H7 (cell line): ENCODE measurements at regions not wholly inside any gene's neighbourhood (a gene's known extent, or its start where the extent isn't known, plus 50 kb on each side); places are given as distances from the start of the nearest gene placed in this dataset.

Experiments
- DNase-seq: peaks from one replicate; pipeline ENCODE4 v3.0.0; 2012
- H3K27me3 ChIP-seq: 2 replicates; pipeline ENCODE4 v1.6.0; 2011; ENCODE audit warnings: mild to moderate bottlenecking, low read length; ENCODE audit not compliant: control insufficient read depth, insufficient read depth
- H3K36me3 ChIP-seq: replicated peaks from 2 replicates; pipeline ENCODE4 v1.5.1; 2011; ENCODE audit warnings: low read length; ENCODE audit not compliant: control insufficient read depth, insufficient read depth
- H3K4me3 ChIP-seq: 2 replicates; pipeline ENCODE4 v1.5.1; 2011; ENCODE audit warnings: low read depth, mild to moderate bottlenecking, control low read depth, low read length, moderate library complexity; ENCODE audit not compliant: insufficient read depth

DNA sequence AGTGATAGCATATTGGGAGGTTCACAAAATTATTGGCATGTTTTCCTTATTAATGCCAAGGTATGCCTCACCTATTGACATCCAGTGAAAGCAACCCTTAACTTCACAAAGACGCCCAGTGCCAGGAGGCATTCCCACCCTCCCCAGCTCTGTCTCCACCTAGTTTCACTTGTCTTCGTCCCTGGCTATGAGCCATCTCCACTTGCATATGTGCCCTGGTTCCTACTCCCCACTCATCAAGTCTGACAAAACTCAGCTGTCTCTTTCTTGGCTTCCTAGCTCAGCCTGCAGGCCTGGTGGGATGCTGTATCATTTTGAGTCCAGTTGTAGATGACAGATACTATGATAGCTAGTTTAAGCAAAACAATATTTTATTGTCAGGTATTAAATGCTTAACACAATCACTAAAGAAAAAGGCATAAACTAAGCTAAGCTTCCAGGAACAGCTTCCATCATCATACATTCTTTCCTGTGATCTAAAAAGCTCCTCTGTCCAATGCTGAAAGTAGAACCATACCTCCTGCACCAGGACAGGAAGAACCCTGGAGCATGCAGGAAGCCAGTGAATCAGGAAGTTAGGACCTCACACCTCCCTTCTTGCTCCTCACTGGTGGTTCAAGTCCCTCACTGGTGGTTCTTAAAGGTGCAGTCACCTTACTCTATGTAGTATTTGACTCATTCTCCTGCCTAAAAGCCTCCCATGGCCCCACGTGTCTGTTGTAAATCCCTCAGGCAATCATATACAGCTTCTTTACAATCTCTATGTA is 410.3 kb upstream of the RASGEF1B start:
- H3K4me3 ChIP-seq, result no peak overlapping the region
- no peaks in the 10 kb centered on the region for H3K27me3 ChIP-seq
- DNase-seq, result no peak
- no peaks in the 10 kb centered on the region for H3K36me3 ChIP-seq

DNA sequence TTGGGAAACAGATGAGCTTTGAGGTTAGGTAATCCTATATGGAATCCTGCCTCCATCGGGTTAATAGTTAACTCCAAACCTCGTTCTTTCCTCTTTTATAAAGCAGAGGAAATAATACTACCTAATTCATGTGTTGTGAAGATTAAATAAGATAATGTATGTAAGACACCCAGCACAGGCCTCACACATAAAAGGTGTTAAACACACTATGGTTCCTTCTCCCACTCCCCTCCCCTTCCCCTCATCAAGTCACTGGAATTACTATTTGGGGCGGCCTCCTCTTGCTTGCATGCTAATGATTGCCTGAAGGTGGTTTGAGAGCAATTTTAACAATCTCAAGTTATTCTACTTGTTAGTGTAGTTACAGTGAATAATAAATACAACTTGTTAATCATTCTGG is 404.4 kb upstream of the RASGEF1B start:
- Histone ChIP-seq H3K36me3 (no peaks in the 10 kb centered on the region), H3K4me3 (no peak overlapping the region), H3K27me3 (no peaks in the 10 kb centered on the region)
- no peak for DNase-seq

DNA sequence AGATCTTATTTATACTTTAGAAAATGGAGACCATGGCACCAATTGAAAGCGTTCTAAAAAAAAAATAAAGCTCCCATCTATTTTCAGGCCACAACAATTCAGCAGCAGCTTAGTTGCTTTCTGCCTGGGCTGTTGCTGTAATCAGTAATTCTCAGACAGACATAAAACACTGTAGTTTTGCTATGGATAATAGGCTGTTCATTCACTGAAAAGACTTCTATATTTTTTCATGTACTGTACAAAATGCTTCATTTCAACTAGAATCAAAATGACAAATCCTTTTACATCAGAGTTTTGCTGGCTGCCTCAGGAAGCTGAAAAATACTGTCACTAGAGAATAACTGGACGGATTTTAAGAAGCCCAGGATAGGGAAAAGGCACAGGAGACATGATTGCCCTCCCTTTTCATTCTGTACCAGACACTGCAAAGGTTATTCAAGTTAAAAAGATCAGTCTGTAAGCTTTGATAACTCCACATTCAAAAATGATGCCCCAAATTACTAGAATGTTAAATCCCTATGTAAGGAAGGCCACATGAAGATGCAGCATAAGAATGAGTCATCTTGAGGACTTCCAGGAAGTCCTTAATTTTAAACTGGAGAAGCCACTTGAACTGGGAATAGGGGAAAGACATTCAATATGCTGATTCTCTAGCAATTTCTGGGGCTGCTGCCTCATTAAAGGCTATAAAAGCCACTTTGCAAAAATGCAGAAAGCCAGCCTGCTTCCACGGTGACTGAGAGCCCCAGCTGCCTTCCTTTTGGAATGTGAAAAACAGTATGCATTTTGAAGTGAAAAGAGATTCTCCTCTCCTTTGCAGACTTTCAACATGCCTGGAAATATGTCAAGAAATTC is 403.2 kb upstream of the RASGEF1B start:
- Histone ChIP-seq H3K27me3 (no peaks in the 10 kb centered on the region), H3K36me3 (no peaks in the 10 kb centered on the region), H3K4me3 (no peak overlapping the region)
- no peak for DNase-seq

DNA sequence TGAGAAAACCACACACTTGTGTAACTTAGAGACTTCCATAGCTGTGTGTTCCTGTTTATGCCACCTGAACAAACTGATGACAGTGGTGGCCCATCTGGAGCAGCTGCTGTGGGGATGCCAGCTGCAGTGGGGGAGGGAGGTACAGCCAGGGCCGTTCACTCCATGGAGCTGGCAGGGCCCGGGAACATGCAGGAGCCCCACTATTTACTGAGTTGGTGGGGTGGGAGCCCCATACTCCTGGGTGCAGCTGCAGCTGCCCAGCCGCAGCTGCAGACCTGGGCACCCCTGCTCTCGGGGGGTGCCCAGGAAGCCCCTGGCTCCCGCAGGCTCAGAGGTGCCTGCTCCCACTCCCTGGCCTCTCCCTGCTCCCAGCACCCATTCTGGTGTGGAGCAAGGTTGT is 398.6 kb upstream of the RASGEF1B start:
- Histone ChIP-seq H3K4me3 (no peak overlapping the region), H3K27me3 (no peaks in the 10 kb centered on the region), H3K36me3 (no peaks in the 10 kb centered on the region)
- no peak for DNase-seq

DNA sequence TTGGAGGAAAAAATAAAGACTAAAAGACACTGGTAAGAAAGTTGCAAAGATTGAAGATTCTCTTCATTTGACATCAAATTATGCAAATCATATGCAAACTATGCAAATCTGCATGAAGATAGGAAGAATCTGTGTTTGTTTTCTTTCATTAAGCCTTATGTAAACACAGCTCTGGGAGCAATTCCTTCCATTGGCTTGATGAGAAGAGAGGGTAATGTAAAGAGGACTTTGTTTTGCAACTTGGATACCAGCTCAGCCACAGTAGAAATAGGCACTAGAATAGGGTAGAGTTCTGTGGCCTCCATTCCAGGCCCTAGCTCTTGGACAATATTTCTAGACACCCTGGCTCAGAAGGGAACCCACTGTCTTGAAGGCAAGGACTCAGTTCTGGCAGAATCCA is 388.4 kb upstream of the RASGEF1B start:
- no peak for DNase-seq
- H3K36me3 ChIP-seq, result no peaks in the 10 kb centered on the region
- H3K27me3 ChIP-seq, result no peaks in the 10 kb centered on the region
- no peak overlapping the region for H3K4me3 ChIP-seq

DNA sequence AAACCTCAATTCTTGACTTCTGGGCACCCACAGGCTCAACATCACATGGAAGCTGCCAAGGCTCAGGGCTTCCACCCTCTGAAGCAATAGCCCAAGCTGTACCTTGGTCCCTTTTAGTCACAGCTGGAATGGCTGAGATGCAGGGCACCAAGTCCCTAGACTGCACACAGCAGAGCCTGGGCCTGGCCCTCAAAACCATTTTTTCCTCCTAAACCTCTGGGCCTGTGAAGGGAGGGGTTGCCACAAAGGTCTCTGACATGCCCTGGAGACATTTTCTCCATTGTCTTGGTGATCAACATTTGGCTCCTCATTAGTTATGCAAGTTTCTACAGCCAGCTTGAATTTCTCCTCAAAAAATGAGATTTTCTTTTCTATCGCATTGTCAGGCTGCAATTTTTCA is 382.7 kb upstream of the RASGEF1B start:
- no peak for DNase-seq
- Histone ChIP-seq H3K4me3 (no peak overlapping the region), H3K27me3 (no peaks in the 10 kb centered on the region), H3K36me3 (no peaks in the 10 kb centered on the region)

DNA sequence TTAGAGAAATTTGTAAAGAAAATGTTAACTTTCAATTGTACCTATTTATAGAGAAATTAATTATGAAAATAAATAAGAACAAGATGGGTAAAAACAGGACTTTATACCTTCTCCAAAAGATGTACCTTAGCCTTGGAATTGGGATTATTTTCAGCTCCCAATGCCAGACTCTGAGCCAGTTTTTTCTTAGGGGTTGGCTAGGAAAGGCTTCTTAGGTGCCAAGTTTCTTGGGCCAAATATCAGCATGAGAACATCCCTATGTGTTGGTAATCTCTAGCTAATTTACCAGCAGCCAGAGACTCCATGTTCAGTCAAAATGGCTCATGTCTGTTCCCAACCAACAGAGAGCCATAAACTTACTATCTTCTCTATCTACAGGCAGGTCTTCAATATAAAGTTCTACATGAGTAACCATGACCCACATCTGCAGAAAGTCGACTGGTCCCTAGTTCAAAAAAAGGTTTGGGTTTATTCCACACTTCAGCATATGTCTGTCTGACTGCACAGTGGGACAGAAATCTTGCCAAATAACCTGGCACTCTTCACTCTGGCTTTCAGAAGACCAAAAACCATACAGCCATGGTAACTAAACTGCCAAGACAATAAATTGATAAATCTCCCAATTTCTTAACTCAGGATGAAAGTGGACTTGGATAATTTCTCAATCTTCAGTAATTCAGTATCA is 380.5 kb upstream of the RASGEF1B start:
- Histone ChIP-seq H3K36me3 (no peaks in the 10 kb centered on the region), H3K4me3 (no peak overlapping the region), H3K27me3 (no peaks in the 10 kb centered on the region)
- DNase-seq, result no peak

DNA sequence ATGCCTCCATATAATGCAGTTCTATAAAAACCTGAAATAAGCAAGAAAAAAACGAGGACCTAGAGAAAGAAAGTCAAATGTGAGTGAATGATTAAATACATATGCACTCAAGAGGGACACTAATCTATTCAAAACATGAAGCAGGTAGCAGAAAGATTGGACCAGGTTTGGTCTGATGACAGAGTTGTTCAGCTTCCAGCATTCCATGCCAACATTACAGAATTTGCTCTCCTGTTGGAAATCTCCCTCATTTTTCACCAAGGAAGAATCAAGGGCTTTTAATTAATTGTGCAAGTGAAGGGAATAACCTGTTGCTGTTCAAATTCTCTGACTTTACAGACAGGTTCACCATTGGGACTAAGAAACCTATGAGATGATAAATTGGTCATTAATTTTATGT is 379.0 kb upstream of the RASGEF1B start:
- Histone ChIP-seq H3K27me3 (no peaks in the 10 kb centered on the region), H3K4me3 (no peak overlapping the region), H3K36me3 (no peaks in the 10 kb centered on the region)
- DNase-seq, result no peak

DNA sequence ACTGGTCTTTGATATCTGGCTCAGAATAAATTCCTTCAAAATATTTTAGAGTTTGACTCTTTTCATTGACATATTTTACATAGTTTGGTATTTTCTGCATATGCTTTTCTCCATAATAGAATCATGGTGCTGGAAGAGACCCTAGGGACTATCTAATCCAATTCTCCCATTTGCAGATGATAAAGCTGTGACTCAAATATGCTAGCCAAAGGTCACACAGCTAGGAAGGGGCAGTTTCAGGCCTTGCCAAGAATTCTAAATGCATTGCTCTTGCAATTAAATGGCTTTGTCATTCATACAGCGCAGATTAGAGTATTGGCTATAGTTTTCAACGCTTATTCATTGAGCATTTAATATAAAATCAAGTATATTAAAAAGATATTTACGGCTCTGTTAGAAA is 374.1 kb upstream of the RASGEF1B start:
- DNase-seq, result no peak
- H3K4me3 ChIP-seq, result no peak overlapping the region
- no peaks in the 10 kb centered on the region for H3K27me3 ChIP-seq
- H3K36me3 ChIP-seq, result no peaks in the 10 kb centered on the region

DNA sequence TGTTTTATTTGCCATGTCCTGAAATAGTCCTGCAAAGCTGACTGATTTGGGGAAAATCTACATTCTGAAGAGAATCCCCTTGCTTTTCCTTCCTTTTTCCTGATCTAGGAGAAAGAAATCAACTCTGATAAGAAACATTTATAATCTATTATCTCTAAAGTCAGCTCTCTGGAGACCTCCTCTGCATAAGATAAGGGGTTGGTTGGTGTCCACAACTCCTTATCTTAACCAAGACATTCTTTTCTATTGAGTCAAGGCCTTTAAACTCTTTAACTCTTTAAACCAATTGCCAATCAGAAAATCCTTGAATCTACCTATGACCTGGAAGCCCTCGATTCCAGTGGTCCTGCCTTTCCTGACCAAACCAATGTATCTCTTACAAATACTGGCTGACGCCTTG is 373.6 kb upstream of the RASGEF1B start:
- H3K27me3 ChIP-seq, result no peaks in the 10 kb centered on the region
- H3K36me3 ChIP-seq, result no peaks in the 10 kb centered on the region
- H3K4me3 ChIP-seq, result no peak overlapping the region
- no peak for DNase-seq

DNA sequence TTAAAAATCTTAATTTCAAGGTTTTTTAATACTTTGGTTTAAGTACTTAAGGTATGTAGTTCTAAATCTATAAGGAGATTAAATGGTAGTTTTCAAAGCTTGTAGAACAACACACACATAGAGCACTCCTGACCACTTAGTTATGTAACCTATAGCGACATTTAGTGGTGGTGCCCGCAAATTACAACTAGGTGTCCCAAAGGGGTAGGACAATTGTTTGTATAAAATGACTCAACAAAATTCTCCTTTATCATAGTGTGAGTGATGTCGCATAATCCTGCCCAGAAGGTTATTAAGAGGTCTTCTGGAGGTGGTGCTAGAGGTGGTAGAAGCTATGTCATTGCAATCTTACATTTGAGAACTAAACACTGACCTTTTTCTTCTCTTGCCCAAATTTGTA is 373.0 kb upstream of the RASGEF1B start:
- DNase-seq, result peak; percentile 58
- H3K36me3 ChIP-seq, result no peaks in the 10 kb centered on the region
- H3K27me3 ChIP-seq, result no peaks in the 10 kb centered on the region
- H3K4me3 ChIP-seq, result no peak overlapping the region

DNA sequence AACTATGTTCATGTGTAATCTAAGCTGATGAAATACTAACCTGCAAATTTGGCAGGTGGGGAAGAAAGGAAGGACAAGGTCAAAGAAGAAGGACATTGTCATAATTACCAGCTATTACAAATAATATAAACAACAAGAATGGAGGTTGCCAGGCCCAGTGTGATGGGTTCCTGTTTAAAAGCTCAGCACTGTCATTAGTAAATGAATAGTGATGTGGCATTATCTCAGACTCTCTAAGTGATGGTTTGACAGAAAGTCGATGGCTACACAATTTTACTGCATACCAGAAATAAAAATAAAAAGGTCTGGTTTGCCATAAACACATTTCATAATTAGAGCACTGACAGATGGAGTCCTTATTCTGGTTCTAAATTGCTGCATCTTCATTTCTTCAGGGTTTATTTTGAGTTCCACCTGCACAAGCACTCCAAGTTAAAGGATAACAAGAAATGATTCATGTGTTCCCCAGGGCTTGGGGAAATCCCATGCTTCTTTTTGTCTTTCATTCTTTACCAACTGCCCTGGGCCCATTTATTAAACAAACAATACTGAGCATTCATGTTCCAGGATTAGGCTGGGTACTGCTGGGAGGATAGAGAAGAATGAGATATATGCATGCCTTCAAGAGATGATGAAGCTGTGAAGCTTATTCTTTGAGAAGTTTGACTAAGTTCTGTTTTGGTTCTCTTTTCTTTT is 367.8 kb upstream of the RASGEF1B start:
- H3K27me3 ChIP-seq, result no peaks in the 10 kb centered on the region
- no peaks in the 10 kb centered on the region for H3K36me3 ChIP-seq
- H3K4me3 ChIP-seq, result no peak overlapping the region
- DNase-seq, result no peak

DNA sequence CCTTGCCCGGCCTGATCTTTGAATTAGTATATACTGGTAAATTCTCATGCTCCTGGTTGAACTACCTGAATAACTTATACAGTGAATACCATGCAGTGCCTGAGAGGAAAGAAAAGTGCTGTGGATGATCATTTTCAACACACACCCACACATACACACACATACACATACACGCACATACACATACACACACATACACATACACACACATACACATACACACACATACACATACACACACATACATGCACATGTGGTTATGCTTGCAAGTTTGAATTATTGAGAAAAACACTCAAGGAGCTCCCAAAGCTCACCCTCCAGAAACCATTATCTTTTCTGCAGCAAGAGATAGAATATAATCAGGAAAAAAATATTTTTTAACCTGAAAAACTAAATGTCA is 366.9 kb upstream of the RASGEF1B start:
- Histone ChIP-seq H3K4me3 (no peak overlapping the region), H3K36me3 (no peaks in the 10 kb centered on the region), H3K27me3 (no peaks in the 10 kb centered on the region)
- no peak for DNase-seq

DNA sequence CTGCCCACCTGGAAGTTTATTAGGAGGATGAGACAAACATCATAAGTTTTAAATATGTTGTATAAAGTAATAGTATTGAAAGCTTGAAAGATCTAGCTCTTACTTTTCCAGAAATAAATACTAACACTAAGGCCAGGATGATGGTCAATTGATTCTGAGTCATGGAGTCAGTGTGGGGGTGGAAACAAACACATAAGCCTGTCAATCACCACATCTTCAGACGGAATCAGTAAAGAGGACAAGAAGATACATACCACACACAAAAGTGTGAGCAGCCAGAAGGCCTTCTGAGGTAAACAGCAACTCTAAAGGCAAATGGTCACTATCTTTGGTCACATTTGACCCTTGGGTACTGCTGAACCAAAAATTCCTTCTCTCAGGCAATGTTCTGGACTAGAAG is 365.0 kb upstream of the RASGEF1B start:
- H3K36me3 ChIP-seq, result no peaks in the 10 kb centered on the region
- no peak for DNase-seq
- no peaks in the 10 kb centered on the region for H3K27me3 ChIP-seq
- H3K4me3 ChIP-seq, result no peak overlapping the region
